Neural crest cell (in vitro differentiated cells): ENCODE measurements at regions not wholly inside any gene's neighbourhood (a gene's known extent, or its start where the extent isn't known, plus 50 kb on each side); places are given as distances from the start of the nearest gene placed in this dataset.

Source experiments
- DNase-seq: peaks from one replicate; pipeline ENCODE4 v3.0.0; 2021; ENCODE audit warnings: low read depth, mixed read lengths, low spot score
- H3K27ac Mint-ChIP-seq: one replicate; pipeline ENCODE4 v1.8.0; 2021; ENCODE audit warnings: mild to moderate bottlenecking, mixed read lengths; ENCODE audit not compliant: unreplicated experiment
- H3K27me3 Mint-ChIP-seq: 2 replicates; pipeline ENCODE4 v1.8.0; 2021; ENCODE audit warnings: low read depth, mild to moderate bottlenecking, mixed read lengths
- H3K36me3 Mint-ChIP-seq: 2 replicates; pipeline ENCODE4 v1.8.0; 2021; ENCODE audit warnings: low read depth, mild to moderate bottlenecking, mixed read lengths
- H3K4me1 Mint-ChIP-seq: 2 replicates; pipeline ENCODE4 v1.8.0; 2021; ENCODE audit warnings: mixed read lengths
- H3K4me3 Mint-ChIP-seq: one replicate; pipeline ENCODE4 v1.8.0; 2021; ENCODE audit warnings: mild to moderate bottlenecking, mixed read lengths
- H3K9me3 Mint-ChIP-seq: 2 replicates; pipeline ENCODE4 v1.8.0; 2021; ENCODE audit warnings: mixed read lengths
- CTCF ChIP-seq: fragments of 200-600 bp; sonication (generic); conservative IDR thresholded peaks from 2 replicates; pipeline ENCODE4 v1.5.0; 2021; ENCODE audit warnings: antibody characterized with exemption, mild to moderate bottlenecking

- Mint-ChIP-seq H3K4me3 (no peak overlapping the region), H3K9me3 (peaks cover 4% of the 10 kb centered on the region), H3K27me3 (peaks cover 6% of the 10 kb centered on the region), H3K36me3 (no peaks in the 10 kb centered on the region), H3K4me1 (no peaks in the 10 kb centered on the region), H3K27ac (no peak overlapping the region)
- DNase-seq = no peak
- TF ChIP-seq CTCF = no peak
Measured at GRCh38 chr1:217117973-217118465, 394.8 kb upstream of the ESRRG start.

- no peaks in the 10 kb centered on the region for H3K36me3 Mint-ChIP-seq
- peaks cover 4% of the 10 kb centered on the region for H3K9me3 Mint-ChIP-seq
- no peak overlapping the region for H3K4me3 Mint-ChIP-seq
- H3K27me3 Mint-ChIP-seq = peaks cover 3% of the 10 kb centered on the region
- no peak overlapping the region for H3K27ac Mint-ChIP-seq
- DNase-seq = no peak
- no peaks in the 10 kb centered on the region for H3K4me1 Mint-ChIP-seq
- no peak for TF ChIP-seq CTCF
Measured at GRCh38 chr1:217115404-217116380, 392.5 kb upstream of the ESRRG start.

GRCh38 chr1:217109928-217110327, 386.7 kb upstream of the ESRRG start:
- TF ChIP-seq CTCF = no peak
- H3K27ac Mint-ChIP-seq = no peak overlapping the region
- peaks cover 18% of the 10 kb centered on the region for H3K27me3 Mint-ChIP-seq
- no peak overlapping the region for H3K4me3 Mint-ChIP-seq
- peaks cover 9% of the 10 kb centered on the region for H3K4me1 Mint-ChIP-seq
- H3K9me3 Mint-ChIP-seq = peaks cover 6% of the 10 kb centered on the region
- DNase-seq = no peak
- no peaks in the 10 kb centered on the region for H3K36me3 Mint-ChIP-seq

GRCh38 chr1:217106231-217106901, 383.1 kb upstream of the ESRRG start:
- Mint-ChIP-seq H3K9me3 (peaks cover 3% of the 10 kb centered on the region), H3K4me1 (peaks cover 9% of the 10 kb centered on the region), H3K36me3 (no peaks in the 10 kb centered on the region), H3K27me3 (peaks cover 18% of the 10 kb centered on the region), H3K27ac (no peak overlapping the region), H3K4me3 (no peak overlapping the region)
- TF ChIP-seq CTCF = no peak
- DNase-seq = no peak

GRCh38 chr1:217105437-217105836, 382.2 kb upstream of the ESRRG start:
- peaks cover 3% of the 10 kb centered on the region for H3K9me3 Mint-ChIP-seq
- H3K36me3 Mint-ChIP-seq = no peaks in the 10 kb centered on the region
- H3K4me1 Mint-ChIP-seq = peaks cover 9% of the 10 kb centered on the region
- no peak for TF ChIP-seq CTCF
- H3K27ac Mint-ChIP-seq = no peak overlapping the region
- H3K4me3 Mint-ChIP-seq = no peak overlapping the region
- peaks cover 19% of the 10 kb centered on the region for H3K27me3 Mint-ChIP-seq
- no peak for DNase-seq
